NCI-H460 (cell line): ENCODE measurements at regions not wholly inside any gene's neighbourhood (a gene's known extent, or its start where the extent isn't known, plus 50 kb on each side); places are given as distances from the start of the nearest gene placed in this dataset.
"Not testable (repeated sequence)": the region's sequence is repeated elsewhere in the genome, so short reads cannot be mapped to it uniquely, and the experiment has no call there.

Experiments used
- DNase-seq: peaks from one replicate; pipeline ENCODE4 v3.0.0-alpha.2; 2016; ENCODE audit warnings: low read depth; ENCODE audit errors: extremely low read depth

- DNase-seq, result no peak
Observed at GRCh38 chr20:5492937-5493336, 117.9 kb downstream of the GPCPD1 start.

- no peak for DNase-seq
Observed at GRCh38 chr20:5491455-5491854, 119.4 kb downstream of the GPCPD1 start.

GRCh38 chr20:5489601-5490000, 121.2 kb downstream of the GPCPD1 start:
- no peak for DNase-seq

DNA sequence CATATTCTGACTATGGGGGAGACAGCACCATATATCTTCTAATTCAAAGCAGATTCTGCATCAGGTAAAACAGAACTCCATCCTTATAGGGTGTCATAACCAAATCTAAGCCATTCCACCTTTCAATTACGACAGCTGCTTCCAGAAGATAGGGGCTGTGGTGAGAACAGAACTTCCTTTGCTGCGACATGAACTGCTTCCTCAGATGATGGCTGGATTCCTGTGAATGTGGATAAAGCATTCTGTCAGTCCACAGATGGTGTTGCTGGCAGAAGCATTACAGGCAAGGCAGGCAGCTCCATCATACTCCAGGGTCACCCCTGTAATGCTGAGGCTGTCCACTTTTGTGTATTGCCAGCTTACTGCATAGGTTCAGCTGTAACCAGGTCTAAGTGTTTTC, 122.0 kb downstream of the GPCPD1 start:
- DNase-seq, result no peak

- DNase-seq, result no peak
Observed at GRCh38 chr20:5486377-5487054, 124.3 kb downstream of the GPCPD1 start.

- DNase-seq, result no peak
Observed at GRCh38 chr20:5484926-5485325, 125.9 kb downstream of the GPCPD1 start.

- no peak for DNase-seq
Observed at GRCh38 chr20:5484346-5484745, 126.5 kb downstream of the GPCPD1 start.

DNA sequence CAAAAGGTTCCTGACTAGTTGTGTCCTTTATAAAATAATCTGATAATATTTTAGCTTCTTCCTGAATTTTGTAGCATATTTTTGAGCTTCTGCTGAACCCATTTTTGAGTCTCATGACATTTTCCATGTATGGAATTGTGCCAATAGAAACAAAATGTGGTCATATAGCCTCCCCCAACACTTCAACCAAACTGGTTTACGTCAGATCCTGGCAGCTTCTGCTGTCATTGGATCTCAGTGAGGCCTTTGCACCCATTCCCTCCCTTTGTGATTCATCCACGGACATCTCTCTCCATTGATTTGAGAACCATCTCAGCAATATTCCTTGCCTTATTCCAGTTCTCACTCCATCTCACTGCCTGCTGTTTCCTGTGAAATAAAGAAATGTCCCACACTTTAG, 128.0 kb downstream of the GPCPD1 start:
- DNase-seq, result no peak

- no peak for DNase-seq
Observed at GRCh38 chr20:5481872-5482271, 128.9 kb downstream of the GPCPD1 start.

DNA sequence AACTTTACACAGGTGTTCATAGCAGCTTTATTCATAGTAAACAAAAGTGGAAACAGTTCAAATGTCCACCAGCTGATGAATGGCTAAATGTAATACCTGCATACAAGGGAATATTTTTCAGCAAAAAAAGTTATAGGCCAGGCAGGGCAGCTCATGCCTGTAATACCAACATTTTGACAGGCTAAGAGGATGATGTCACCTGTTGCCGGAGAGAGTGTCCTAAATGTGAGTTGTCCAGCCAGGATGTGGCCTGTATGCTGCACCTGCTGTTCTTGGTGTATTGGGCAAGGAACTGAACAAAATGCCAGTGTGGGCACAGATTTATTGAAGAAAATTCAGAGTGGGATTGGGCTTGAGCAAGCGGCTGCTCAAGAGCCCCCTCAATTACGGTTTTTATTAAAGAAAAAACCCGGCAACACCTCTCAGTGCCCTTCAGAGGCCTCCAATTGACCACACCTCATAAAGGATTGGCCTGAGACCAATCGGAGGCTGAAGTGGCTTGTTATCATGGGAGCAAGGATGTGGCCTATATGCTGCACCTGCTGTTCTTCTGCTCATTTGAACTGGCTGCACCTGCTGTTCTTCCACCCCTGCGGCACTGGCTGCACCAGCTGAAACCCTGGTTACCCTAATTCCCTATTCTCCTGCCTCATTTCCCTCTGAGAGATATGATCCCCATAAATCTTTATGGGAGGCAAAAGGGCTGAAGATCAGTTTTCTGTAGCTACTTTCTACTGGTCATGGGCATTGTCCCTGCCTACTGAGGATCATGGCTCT, 129.8 kb downstream of the GPCPD1 start:
- DNase-seq, result no peak

DNA sequence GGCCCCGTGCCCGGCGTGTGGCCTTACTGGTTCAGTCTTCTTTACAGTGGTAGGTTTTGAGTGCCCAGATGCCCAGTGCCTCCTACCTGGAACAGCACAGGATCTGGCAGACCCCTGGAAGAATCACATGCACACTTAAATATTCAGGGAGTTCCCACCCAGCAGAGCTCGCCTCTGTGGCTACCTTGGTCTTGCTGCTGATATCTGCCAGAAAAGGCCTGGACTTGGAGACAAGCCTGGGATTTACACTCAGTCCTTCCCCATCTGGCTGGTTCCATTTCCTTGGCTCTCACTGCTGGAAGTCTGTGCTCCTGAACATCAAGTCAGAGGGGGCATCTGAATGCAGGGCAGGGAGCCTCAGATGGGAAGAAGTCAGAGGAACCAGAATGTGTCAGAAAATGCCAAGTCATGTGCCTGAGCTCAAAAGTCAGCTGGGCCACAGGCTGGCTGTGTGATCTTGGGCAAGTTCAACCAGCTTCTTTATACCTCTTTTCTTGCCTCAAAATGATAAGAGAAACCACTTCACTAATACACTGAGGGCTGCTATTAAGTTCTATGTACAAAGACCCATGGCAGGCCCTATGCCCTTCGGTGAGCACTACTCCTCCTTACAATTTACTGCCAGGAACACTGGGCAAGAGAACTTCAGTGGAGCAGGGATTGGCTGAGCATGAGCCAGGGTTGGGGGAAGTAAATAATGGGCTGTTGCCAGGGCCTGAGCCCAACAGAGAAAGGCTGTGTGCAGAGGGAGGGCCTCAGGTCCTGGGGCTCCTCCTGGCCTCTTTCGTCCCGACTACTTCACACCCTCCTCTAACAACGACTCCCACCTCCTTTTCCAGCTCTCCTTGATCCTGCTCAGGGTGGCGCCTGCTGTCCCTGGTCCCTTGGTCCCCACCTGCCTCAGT, 135.9 kb downstream of the GPCPD1 start:
- no peak for DNase-seq

DNA sequence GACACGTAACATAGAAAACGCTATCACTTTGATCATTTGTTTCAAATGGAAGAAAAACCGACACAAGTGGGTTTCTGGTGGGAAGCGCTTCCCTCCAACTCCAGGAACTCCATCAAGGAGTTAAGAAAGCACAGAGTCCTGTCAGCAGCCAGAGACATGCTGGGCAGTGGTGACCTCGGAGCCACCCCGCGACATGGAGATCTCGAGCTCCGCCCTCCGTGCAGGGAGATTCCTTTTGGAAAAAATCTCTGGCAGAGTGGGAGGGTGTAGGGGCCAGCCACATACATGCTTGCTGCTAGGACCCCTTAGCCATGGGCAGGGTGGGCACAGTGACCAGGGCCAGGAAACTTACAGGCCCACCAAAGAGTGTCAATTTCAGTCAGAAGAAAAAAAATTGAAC, 138.9 kb downstream of the GPCPD1 start:
- DNase-seq, result not testable (repeated sequence)

DNA sequence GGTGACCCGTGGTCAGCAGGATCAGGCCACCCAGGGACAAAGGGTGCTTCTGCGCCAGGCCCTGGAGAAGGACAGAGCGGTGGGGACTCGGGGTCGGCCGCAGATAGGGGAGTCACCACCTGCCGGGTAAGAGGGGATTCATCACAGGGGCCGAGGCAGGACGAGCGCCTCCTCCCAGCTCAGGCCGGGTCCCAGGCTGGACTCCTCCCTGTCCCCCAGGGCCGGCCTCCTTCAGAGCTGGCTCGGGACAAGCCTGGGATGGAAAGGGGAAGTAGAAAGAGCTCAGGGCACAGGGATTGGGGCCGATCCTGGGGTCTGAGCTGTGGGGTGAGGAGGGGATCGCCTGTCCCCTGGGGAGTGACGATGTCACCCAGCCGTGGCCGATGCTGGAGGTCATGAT, 139.4 kb downstream of the GPCPD1 start:
- DNase-seq, result no peak

- no peak for DNase-seq
Observed at GRCh38 chr20:5470943-5471342, 139.9 kb downstream of the GPCPD1 start.

DNA sequence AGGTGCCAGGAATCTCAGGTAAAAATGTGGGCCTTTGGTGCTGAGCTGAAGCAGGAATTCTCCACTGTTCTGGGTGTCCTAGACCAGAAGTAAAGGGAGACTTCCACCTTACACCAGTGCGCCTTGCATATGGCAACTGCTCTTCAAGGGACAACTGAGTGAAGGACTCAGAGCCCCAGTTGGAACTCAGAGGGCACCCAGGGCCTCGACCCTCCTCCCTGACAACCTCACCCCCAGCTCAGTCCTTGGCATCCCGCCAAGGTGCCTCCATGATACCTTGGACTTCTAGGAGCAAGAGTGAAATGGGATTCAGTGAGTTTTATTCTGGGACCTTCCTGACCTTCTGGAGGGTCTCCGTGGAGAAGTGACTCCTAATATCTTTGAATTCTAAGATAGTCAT, 140.3 kb downstream of the GPCPD1 start:
- DNase-seq, result no peak

GRCh38 chr20:5469111-5469510, 141.7 kb downstream of the GPCPD1 start:
- no peak for DNase-seq

DNA sequence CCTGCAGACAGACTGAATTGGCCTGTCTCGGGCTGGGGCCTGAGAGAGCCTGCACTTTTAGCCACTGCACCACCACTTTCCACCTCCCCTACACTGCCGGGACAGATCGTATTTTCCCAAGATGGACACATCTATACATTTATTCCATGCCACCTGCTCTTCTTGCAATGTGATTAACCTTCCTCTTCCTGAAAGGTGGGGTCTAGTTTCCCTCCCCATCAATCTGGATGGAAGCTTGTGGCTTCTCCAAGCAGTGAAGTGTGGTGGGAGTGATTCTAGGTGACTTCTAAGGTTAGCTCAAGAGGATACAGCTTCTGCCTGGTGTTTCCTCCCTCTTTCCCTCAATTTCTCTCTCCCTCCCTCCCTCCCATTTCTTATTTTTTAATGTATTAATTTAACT, 143.7 kb downstream of the GPCPD1 start:
- no peak for DNase-seq

GRCh38 chr20:5465604-5465927, 145.2 kb downstream of the GPCPD1 start:
- no peak for DNase-seq

DNA sequence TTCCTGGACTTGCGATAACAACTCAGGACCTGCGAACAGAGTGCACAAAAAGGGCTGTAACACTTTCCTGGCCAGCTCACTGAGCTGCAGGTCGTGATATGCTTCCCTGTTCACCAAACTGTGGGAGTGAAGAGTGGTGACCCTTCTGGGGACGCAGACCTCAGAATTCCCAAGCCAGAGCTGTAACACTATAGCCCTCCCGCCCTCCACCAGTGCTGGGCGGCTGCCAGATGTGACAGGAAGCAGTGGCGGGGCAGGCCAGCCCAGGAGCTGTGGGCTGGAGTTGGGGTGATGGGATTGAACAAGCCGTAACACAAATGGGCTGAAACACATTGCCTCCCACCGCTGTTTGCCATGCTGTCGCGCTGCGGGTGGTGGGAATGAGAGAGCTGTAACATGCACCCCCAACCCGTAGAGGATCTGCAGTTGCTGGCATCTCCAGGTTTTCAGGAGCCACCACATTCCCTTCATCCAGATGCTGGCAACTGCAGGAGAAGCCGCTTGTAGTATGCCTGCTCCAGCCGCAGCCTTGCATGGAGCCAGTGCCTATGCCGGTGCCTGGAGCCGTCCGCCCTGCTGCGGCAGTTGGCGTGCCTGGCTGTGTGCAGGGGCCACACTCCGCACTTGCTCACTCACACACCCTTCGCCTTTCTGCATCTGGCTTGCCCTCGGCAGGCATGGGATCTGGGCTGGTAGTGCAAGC, 145.8 kb downstream of the GPCPD1 start:
- DNase-seq, result no peak

- no peak for DNase-seq
Observed at GRCh38 chr20:5463007-5463686, 146.4 kb upstream of the PROKR2 start.
